Lower lobe of right lung (tissue), 2 donors: ENCODE measurements at regions not wholly inside any gene's neighbourhood (a gene's known extent, or its start where the extent isn't known, plus 50 kb on each side); places are given as distances from the start of the nearest gene placed in this dataset.
A peak's percentile ranks its signal among the peaks of the same experiment; 100 is the strongest.

ENCODE experiments used
- ATAC-seq, 2 donors: fragments of 200-7000 bp; cut with Tn5 transposase; one replicate each; pipeline ENCODE4 v1.9.1; 2020 to 2022; ENCODE audit warnings: mild to moderate bottlenecking in 2 of 2, moderate library complexity in 2 of 2
- DNase-seq: peaks from one replicate; pipeline ENCODE4 v3.0.0-alpha.2; 2020
- H3K27ac ChIP-seq: fragments of 200-600 bp; one replicate; pipeline ENCODE4 v1.8.0; 2022
- H3K27me3 ChIP-seq: fragments of 200-600 bp; one replicate; pipeline ENCODE4 v1.8.0; 2022; ENCODE audit warnings: low read depth
- H3K36me3 ChIP-seq: fragments of 200-600 bp; one replicate; pipeline ENCODE4 v1.8.0; 2022; ENCODE audit warnings: mild to moderate bottlenecking
- H3K4me1 ChIP-seq: fragments of 200-600 bp; one replicate; pipeline ENCODE4 v1.8.0; 2022
- H3K4me3 ChIP-seq: fragments of 200-600 bp; one replicate; pipeline ENCODE4 v1.8.0; 2022; ENCODE audit warnings: mild to moderate bottlenecking
- H3K9me3 ChIP-seq: fragments of 200-600 bp; one replicate; pipeline ENCODE4 v1.8.0; 2022
- intact Hi-C: fragments of 100-400 bp; cut with DNase I; formaldehyde crosslinking; loops from one replicate; pipeline ENCODE4 v1.11.0; 2022
- TF ChIP-seq, protein P1 (sequence below): fragments of 200-600 bp; IDR thresholded peaks from one replicate; pipeline ENCODE4 v1.8.0; 2022; ENCODE audit warnings: antibody characterized with exemption, mild to moderate bottlenecking
- donor health status: DM: no; HTN: yes; CAD: no; lungs with severe emphysema.

DNA sequence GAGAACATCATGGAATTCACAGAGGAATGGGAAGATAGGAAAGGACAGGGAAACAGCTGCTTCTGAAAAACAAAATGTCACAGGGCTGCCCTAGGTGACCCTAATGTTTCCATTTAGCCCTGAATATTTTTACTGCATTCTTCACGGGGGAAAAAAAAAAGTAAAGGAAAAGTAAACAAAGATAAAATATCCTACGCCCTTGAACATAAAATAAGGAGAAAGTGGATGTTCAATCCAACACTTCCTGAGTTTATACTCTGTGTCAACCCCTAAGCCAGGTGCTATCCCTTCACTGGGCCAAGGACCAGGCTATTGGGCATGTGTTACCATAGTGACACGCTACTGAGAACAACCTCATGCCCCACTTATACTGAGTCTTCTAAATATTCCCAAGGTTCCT lies 84.7 kb downstream of the FAM76B start:
- intact Hi-C loops, result loop anchor here (10.0 kb wide), 1 partner anchor 550 kb away; no protein-coding TSS in a partner anchor
- no peak for DNase-seq
- Histone ChIP-seq H3K27ac (peak overlapping the region; percentile 15), H3K9me3 (no peaks in the 10 kb centered on the region), H3K36me3 (no peaks in the 10 kb centered on the region), H3K27me3 (no peaks in the 10 kb centered on the region), H3K4me1 (peaks cover 19% of the 10 kb centered on the region), H3K4me3 (no peak overlapping the region)
- TF ChIP-seq, protein P1, sequence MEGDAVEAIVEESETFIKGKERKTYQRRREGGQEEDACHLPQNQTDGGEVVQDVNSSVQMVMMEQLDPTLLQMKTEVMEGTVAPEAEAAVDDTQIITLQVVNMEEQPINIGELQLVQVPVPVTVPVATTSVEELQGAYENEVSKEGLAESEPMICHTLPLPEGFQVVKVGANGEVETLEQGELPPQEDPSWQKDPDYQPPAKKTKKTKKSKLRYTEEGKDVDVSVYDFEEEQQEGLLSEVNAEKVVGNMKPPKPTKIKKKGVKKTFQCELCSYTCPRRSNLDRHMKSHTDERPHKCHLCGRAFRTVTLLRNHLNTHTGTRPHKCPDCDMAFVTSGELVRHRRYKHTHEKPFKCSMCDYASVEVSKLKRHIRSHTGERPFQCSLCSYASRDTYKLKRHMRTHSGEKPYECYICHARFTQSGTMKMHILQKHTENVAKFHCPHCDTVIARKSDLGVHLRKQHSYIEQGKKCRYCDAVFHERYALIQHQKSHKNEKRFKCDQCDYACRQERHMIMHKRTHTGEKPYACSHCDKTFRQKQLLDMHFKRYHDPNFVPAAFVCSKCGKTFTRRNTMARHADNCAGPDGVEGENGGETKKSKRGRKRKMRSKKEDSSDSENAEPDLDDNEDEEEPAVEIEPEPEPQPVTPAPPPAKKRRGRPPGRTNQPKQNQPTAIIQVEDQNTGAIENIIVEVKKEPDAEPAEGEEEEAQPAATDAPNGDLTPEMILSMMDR, result no peak
- ATAC-seq, result peak; percentile 54 to 69

DNA sequence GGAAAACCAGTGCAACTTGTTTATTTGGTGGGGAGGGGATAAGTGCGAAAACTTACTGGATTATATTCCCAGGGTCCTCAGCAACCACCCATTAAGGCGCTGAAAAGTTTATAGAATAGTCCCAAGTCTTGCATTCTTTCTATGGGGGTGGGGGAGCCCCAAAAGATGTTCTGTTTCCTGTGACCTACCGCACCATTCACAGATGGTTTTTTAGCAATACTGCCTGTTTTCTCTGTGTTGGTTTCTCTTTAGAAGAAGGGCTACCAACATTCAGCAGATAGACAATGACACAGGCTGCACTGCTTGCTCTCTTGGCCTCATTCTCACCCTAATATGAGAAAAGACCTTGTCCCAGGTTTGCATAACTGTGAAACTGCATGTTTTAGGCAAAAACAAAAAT lies 86.5 kb downstream of the FAM76B start:
- no peaks in the 10 kb centered on the region for H3K9me3 ChIP-seq
- DNase-seq, result no peak
- H3K36me3 ChIP-seq, result no peaks in the 10 kb centered on the region
- H3K4me1 ChIP-seq, result peaks cover 30% of the 10 kb centered on the region
- no peaks in the 10 kb centered on the region for H3K27me3 ChIP-seq
- TF ChIP-seq, protein P1, result no peak
- ATAC-seq, result no peak
- intact Hi-C loops, result loop anchor here (10.0 kb wide), 1 partner anchor 548 kb away; no protein-coding TSS in a partner anchor
- H3K4me3 ChIP-seq, result no peak overlapping the region
- no peak overlapping the region for H3K27ac ChIP-seq

DNA sequence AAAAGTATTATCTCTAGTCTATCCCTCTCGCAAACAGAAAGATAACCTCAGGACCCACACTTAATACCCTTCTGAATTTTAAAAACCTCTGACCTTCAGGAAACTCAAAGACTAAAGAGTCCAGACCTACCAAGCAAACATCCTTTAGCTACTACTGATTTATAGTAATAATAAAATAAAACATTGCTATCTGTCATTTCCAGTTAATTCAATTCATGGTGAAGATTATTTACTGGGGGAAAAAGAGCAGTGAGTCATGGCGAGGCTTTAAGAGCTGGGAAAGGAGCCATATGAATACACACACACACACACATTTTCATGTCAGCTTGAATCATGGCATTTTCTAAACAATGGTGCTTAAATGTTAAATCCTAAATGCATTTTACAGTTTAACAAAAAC lies 87.1 kb downstream of the FAM76B start:
- Histone ChIP-seq H3K4me1 (peaks cover 35% of the 10 kb centered on the region), H3K27me3 (no peaks in the 10 kb centered on the region), H3K9me3 (no peaks in the 10 kb centered on the region), H3K27ac (no peak overlapping the region), H3K36me3 (no peaks in the 10 kb centered on the region), H3K4me3 (no peak overlapping the region)
- DNase-seq (no peak), ATAC-seq (no peak)
- intact Hi-C loops, result loop anchor here (10.0 kb wide), 1 partner anchor 548 kb away; no protein-coding TSS in a partner anchor
- TF ChIP-seq, protein P1, result no peak

DNA sequence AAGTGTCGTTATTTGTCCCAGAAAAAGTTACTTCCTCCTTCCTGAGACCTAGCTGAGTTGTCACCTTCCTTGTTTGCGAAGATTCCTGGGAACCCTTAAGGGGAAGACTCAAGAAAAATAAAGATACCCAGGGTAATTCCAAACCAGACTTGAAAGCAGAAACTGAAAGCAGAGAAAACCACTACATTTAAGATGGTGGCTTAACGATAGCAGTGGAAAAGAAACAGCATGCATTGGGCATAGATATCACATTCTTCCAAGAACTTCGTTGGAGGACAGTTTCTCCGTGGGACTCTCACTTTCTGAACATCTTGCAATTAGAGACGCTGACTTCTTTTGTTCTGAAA lies 89.1 kb downstream of the FAM76B start:
- Histone ChIP-seq H3K27me3 (no peaks in the 10 kb centered on the region), H3K36me3 (no peaks in the 10 kb centered on the region), H3K4me1 (peaks cover 34% of the 10 kb centered on the region), H3K27ac (no peak overlapping the region), H3K4me3 (no peak overlapping the region), H3K9me3 (no peaks in the 10 kb centered on the region)
- TF ChIP-seq, protein P1, result no peak
- intact Hi-C loops, result loop anchor here (10.0 kb wide), 1 partner anchor 546 kb away; no protein-coding TSS in a partner anchor
- no peak for ATAC-seq
- DNase-seq, result no peak

DNA sequence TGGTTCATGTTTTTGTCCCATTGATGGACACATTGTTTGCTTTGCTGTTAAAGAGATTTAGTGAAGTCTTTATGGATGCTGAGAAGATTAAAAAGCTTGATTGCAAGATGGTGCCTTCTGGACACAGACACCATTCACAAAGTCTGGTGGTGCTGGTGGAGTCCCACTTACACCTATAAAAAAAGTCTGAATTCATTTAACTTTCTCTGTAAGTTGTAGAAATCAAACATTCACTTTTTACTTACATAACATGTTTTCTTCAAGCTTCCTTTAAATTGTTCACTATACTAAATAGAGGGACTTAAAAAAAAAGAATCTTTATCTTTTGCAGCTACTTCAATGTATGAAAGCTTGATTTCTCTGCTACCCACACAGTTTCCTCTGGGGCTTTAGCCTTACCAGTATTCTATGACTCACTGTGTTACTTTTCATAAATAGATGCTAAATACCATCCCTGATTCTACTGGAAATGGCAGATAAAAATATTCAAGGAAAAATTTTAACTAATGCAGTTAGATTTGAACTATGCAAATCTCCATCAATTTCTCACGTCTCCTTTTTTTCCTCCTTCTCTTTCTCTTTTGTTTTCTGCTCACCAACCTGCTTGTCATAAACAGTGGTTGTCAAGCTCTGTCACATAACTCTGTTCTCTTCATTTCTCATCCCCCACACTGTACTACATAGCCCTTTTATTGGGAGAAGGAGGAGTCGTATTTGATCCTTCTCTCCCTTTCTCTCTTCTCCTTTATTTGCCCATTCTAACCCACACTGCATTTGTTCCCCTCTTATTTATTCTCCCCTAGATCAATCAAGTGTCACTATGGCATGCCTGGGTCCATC lies 89.7 kb downstream of the FAM76B start:
- intact Hi-C loops, result loop anchor here (10.0 kb wide), 1 partner anchor 545 kb away; no protein-coding TSS in a partner anchor
- H3K27ac ChIP-seq, result no peak overlapping the region
- ATAC-seq (no peak), DNase-seq (no peak)
- no peaks in the 10 kb centered on the region for H3K27me3 ChIP-seq
- H3K36me3 ChIP-seq, result no peaks in the 10 kb centered on the region
- H3K9me3 ChIP-seq, result no peaks in the 10 kb centered on the region
- peaks cover 28% of the 10 kb centered on the region for H3K4me1 ChIP-seq
- TF ChIP-seq, protein P1, result no peak
- H3K4me3 ChIP-seq, result no peak overlapping the region
